Endometrial microvascular endothelial cells (primary cell): ENCODE measurements at regions not wholly inside any gene's neighbourhood (a gene's known extent, or its start where the extent isn't known, plus 50 kb on each side); places are given as distances from the start of the nearest gene placed in this dataset.

Experiments
- in situ Hi-C: cut with HindIII; loops from 2 replicates; pipeline ENCODE4 v1.10.0; 2017; ENCODE audit warnings: low sequenced_read_pairs, low pct_unique_long_range_greater_than_20kb; ENCODE audit errors: inconsistent ontology term

DNA sequence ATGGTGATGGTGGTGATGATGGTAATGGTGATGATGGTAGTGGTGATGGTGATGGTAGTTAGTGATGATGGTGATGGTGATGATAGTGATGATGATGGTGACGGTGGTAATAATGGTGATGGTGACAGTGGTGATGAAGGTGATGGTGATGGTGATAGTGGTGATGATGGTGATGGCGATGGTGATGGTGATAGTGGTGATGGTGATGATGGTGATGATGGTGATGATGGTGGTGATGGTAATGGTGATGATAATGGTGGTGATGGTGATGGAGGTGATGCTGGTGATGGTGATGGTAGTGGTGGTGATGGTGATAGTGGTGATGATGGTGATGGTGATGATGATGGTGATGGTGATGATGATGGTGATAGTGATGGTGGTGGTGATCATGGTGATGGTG is 148.7 kb upstream of the TNRC6C start:
- in situ Hi-C loops = no loop called here

DNA sequence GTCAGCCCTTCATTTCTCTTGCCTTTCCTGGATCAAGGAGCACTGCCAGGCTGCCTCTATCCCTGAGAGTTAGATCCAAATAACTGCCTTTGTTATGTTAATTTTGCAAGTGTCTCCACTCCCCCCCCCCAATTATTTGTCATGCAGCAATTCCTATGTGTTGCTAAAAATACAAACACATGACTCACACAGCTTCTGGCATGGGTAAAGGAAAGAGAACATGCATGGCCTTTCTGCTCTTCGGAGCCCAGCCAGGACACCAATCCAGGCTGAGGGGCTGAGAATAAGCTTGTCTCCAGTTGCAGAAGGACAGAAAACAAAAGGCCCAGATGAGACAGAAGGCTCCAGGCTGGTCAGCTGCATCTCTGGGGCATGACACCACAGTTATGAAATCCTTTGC is 148.0 kb upstream of the TNRC6C start:
- in situ Hi-C loops = no loop called here

GRCh38 chr17:77811521-77811920 is 147.0 kb upstream of the TNRC6C start:
- in situ Hi-C loops = no loop called here

DNA sequence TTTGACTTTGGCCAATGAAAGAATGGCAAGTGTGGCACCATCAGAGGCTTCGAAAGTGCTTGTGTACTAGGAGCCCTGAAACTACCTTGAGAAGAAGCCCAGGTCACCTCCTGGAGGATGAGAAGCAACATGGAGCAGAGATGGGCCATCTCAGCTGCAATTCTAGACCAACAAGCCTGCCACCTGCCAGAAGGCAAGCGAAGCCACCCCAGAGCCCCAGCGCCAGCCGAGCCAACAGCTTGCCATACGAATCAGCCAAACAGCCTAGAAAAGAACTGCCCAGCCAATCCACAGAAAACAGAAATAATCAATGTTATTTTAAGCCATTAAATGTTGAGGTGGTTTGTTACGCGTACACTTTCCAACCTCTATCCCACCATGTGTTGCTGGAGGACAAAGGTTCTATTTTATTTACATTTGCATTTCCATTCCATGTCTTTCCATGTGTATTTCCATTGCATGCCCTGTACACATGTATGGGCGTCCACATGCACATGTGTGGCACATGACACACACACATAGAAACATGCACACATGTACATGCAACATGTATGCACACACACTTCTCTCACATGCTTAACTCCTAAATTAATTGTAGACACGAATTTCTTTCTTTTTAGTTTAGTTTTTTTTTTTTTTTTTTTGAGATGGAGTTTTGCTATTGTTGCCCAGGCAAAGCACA is 144.3 kb upstream of the TNRC6C start:
- in situ Hi-C loops = no loop called here

GRCh38 chr17:77815127-77815905 is 143.2 kb upstream of the TNRC6C start:
- in situ Hi-C loops = no loop called here

- in situ Hi-C loops = no loop called here
Observed at GRCh38 chr17:77817953-77818352, 140.6 kb upstream of the TNRC6C start.

DNA sequence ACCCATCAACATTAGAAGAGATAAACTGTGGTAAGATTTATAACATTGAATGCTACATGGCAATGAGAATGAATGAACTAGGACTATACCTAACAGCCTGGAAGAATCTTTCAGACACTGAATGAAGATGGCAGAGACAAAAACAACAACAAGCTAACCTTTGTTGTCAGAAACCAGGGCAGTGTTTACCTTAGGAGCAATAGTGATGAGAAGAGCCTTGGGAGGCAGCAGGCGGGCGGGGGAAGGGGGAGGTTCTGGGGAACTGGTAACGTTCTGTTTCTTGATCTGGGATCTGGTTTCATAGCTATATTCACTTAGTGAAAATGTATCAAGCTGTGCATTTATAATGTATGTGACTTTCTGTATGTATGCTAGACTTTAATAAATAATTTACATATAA is 139.0 kb upstream of the TNRC6C start:
- in situ Hi-C loops = no loop called here

GRCh38 chr17:77821114-77821513 is 137.4 kb upstream of the TNRC6C start:
- in situ Hi-C loops = no loop called here

DNA sequence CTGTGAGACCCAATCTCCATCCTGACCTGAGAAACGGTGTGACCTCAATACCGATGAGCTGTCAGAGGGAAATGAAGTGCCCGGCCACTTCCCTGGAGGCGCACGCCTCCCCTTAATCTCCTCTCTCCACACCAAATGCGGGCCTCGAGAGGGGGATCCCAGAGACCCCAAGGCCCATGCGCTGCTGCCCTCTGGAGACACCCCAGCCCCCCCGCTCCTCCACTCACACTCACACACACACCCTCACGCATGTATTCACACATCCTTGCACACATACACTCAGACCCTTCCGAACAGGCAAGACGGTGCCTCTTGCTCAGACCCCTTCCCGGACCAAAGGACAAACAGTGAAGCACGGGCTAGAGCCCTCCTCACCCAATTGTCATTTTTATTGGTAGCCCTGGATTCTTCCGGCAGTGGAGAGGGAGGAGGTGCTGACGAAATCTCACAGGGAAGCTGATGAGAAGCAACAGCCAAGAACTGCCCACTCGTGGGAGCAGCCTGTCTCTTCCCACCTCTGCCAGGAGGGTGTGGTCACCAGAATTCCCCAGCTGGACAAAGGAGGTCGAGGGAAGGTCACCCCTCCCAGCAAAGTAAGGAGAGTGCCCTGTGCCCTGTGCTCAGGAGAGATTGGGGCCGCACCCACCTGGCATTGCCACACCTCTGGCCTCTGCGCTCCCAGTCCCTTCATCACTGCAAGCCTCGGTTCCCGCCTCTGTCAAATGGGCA is 136.0 kb upstream of the TNRC6C start:
- in situ Hi-C loops = no loop called here

- in situ Hi-C loops = no loop called here
Observed at GRCh38 chr17:77824102-77824779, 134.3 kb upstream of the TNRC6C start.

DNA sequence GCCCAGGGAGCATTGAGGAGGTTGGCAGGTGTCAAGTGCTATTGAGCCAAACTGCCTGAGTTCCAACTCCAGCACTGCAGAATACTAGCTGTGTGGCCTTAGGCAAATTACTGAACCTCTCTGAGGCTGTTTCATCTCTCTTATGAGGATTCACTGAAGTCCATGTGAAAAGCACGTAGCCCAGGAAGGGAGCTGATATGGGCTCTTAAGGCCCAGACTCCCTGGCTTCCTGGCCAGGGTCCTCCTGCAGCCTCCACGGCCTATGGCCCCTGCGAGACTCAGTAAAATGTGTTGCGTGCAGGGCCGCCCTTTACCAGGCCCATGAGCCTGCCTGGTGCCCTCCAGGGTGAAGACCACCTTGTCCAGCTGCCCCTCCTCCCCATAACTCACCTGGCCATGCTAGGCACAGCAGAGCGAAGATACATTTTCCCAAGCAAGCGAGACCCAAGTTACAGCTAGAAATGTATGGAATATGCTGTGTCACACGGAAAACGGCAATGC is 133.7 kb upstream of the TNRC6C start:
- in situ Hi-C loops = no loop called here

- in situ Hi-C loops = no loop called here
Observed at GRCh38 chr17:77825621-77826020, 132.9 kb upstream of the TNRC6C start.

GRCh38 chr17:77826132-77826873 is 132.2 kb upstream of the TNRC6C start:
- in situ Hi-C loops = no loop called here

DNA sequence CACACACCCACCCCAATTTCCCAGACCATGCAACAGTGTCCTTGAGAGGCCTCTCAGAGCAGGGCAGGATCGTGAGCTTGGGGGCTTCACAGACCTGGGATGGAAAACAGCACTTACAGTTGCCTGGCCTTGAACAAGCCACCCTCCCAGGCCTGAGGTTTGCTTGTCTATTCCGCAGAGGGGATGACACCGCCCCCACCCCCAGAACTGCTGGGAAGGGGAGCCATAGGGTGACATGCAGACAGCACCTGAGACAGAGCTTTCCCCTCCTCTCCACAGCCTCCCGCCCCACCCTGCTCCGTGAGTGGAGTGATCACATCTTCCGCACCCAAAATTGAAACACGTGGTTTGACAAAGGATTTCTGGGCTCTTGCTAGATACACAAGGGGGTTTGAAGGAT is 131.5 kb upstream of the TNRC6C start:
- in situ Hi-C loops = no loop called here

DNA sequence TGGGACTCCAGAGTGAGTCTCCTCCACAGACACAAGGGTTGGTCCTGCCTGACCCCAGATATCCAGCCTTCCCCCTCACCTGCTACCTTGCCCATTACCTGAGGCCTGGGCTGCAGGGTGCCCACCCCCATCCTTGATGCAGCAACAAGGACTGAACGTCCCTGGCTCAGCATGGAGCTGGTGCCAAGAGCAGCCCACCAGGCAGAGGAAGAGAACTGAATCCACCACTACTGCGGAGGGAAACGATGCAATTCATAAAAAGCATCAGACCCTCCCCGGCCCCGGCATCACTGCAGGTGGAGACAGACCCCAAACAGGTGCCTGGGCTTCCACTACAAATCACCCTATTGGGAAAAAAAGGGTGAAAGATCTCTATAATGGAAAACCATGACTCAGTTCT is 131.0 kb upstream of the TNRC6C start:
- in situ Hi-C loops = no loop called here

DNA sequence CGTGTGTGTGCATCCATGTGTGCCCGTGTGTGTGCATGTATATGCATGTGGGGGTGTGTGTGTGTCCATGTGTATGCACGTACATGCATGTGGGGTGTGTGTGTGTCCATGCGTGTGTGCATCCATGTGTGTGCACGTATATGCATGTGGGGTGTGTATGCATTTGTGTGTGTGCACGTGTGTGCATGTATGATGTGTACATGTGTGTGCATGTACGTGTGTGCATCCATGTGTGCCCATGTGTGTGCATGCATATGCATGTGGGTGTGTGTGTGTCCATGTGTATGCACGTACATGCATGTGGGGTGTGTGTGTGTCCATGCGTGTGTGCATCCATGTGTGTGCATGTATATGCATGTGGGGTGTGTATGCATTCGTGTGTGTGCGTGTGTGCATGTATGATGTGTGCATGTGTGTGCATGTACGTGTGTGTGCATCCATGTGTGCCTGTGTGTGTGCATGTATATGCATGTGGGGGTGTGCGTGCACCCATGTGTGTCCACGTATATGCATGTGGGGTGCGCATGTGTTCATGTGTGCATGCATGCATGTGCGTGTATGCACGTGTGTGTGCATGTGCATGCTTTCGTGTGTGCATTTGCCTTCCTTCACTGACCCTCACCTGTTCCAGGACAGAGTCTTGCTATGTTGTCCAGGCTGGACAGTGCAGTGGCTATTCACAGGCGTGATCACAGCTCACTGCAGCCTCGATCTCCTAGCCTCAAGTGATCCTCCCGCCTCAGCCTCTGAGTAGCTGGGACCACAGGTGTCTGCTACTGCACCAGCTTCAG is 129.6 kb upstream of the TNRC6C start:
- in situ Hi-C loops = no loop called here

DNA sequence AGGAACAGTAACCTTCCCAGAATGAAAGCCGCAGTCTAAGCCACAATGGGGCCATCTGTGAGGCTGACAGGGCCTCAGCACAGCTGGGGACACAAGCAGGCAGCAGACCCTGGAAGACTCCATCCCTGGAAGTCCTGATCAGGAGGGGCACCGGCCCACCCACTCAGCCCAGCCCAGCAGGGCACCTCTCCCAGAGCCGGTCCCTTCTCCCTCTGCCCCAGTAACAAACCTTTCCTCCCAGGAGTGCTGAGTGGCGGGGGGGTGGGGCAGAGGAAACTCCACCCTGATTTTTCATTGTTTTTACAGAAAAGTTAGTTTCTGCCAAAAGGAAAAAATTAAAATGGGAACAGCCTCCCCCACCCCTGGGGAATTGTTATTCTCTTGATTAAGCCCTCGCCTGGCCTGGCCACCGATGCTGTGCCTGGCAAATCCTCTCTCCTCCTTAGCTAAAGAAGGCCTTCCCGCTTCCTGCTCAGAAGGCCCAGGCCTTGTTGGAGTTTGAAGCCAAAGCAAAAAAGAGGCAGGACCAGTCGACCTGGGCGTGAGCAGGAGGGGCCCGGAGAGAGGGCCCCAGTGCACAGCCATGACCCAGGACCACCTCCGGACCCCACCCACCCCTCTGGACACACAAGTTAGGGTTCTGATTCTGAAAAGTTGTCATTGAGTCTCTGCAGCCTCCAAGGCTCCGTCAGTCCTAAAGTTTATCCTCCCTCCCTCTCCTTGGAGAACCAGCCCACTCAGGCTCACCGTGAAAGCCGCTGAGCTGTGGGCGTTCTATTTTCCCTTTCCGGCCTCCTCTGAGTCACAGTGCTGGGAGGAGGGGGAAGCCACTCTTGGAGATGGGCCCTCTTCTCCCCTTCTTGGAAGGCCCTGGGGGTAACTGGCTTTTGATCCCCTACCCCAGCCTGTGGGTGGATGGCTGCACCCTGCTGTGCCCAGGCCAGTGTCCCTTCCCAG is 128.4 kb upstream of the TNRC6C start:
- in situ Hi-C loops = no loop called here
